DMS153 treated with DMSO at 0.1 percent for 48 hours (cell line): ENCODE measurements at regions not wholly inside any gene's neighbourhood (a gene's known extent, or its start where the extent isn't known, plus 50 kb on each side); places are given as distances from the start of the nearest gene placed in this dataset.
"Not testable (repeated sequence)": the region's sequence is repeated elsewhere in the genome, so short reads cannot be mapped to it uniquely, and the experiment has no call there.

Experiments used
- DNase-seq: peaks from one replicate; lab custom pipeline; 2025; ENCODE audit not compliant: unreplicated experiment; lab: John Stamatoyannopoulos, UW

DNA sequence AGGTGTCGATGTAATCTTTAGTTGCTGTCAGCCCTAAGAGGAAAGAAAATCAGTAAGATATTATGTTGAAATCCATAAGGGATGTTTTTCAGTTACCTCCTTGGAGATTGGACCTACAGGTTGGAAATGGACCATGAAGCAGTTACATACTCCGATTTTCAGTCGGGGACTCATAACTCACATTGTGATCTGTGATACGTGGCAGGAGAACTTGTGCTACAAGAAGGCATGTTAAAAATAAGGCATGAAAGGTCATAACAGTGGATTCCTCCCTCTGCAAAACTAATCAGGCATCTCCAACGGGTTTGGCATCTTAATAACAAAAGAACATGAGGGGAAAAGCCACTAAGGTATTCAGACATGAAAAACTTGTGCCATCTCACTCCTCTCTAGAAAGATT, 111.2 kb upstream of the CACHD1 start:
- DNase-seq = no peak

GRCh38 chr1:64361974-64362373, 108.0 kb upstream of the CACHD1 start:
- DNase-seq = no peak

GRCh38 chr1:64363111-64363510, 106.8 kb upstream of the CACHD1 start:
- DNase-seq = no peak

DNA sequence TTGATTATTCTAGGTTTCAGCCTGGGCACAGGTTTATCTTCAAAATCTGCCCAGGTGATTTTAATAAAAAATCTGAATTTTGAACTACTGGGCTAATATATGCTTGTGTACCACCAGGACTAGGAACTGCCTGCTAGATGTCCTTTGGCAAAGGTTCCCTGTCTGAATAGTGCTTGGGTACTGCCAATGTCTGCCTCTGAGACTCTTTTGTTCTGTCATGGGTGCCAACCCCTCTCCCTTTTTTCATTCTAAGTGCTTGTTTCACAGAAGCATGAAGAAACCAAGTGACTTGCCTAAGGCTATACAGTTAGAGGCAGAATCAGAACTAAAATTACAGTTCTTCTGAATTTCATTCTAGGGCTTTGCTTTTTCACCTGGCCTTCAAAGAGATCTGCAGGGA, 106.3 kb upstream of the CACHD1 start:
- no peak for DNase-seq

GRCh38 chr1:64366821-64367220, 103.1 kb upstream of the CACHD1 start:
- DNase-seq = no peak

DNA sequence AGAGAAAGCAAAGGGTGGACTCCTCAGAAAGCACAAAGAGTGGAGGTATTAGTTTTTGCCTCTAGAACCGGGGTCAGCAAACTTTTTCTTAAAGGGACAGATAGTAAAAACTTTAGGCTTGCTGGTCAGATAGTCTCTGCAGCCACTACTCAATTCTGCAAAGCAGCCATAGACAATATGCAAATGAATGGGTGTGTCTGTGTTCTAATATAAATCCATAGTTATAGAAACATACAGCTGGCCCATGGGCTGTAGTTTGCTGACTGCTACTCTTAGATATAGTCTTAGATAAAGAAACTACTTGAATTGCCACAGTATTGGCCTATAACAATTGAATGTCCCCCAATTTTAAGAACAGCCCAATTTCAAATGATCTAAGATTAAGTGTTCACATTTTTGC, 101.6 kb upstream of the CACHD1 start:
- no peak for DNase-seq

GRCh38 chr1:64378826-64379225, 91.1 kb upstream of the CACHD1 start:
- no peak for DNase-seq

- DNase-seq = no peak
Observed at GRCh38 chr1:64387389-64388285, 82.3 kb upstream of the CACHD1 start.

DNA sequence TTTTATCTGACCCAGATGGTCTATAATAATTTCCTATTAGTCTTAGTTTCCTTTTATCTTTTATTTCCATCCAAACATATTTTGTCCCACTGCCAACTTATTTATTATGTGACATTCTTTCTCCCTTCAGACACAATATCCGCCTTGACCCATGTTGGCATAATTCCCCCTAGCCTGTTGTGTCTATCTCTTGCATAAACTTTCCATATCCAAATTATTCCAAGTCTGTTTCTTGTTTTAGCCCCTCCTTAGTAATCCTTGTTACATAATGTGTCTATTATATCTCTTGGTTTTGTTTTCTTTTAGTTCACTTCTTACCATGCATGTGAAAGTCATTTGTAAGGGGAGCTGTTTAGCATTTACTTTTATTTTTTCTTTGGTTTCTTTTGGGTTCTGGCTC, 81.6 kb upstream of the CACHD1 start:
- no peak for DNase-seq

GRCh38 chr1:64392109-64392508, 77.8 kb upstream of the CACHD1 start:
- no peak for DNase-seq

- DNase-seq = no peak
Observed at GRCh38 chr1:64393790-64394189, 76.1 kb upstream of the CACHD1 start.

DNA sequence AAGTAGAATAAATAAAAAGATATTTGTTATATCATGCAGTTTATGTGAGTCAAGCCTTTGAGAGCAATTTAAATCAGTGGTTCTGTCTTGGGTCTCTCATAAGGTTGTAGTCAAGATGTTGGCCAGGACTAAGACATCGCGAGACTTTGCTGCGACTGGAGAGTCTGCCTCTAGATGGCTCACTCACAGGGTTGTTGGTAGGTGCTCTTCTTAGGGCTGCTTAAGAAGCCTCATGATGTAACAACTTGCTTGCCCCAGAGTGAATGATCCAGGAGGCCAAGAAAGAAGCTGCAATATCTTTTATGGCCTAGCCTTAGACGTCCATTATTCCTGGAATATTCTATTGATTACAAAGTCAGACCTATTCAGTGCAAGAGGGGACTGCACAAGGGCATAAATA, 73.1 kb upstream of the CACHD1 start:
- no peak for DNase-seq

- no peak for DNase-seq
Observed at GRCh38 chr1:64397541-64397940, 72.4 kb upstream of the CACHD1 start.

GRCh38 chr1:64398936-64399335, 71.0 kb upstream of the CACHD1 start:
- DNase-seq = no peak

GRCh38 chr1:64401285-64401684, 68.6 kb upstream of the CACHD1 start:
- DNase-seq = no peak

- DNase-seq = no peak
Observed at GRCh38 chr1:64403331-64403730, 66.6 kb upstream of the CACHD1 start.

GRCh38 chr1:64404202-64404601, 65.7 kb upstream of the CACHD1 start:
- DNase-seq = no peak

DNA sequence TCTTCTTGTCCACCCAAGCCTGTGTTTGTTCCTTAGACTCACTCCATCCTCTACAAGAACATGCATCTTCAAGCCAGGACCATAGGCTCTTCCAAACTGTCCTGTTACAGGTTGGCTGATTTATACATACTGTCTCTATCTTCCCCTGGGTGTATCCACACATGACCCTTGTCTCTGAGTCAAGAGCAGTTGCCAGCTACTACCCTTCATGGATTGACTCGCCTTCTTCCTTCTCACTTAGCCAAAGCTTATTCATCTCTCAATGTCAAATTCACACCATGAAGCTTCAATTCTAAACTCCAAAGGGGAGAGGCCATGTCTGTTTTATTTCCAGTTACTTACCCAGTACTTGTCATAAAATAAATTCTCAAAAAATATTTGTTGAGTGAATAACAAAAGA, 64.1 kb upstream of the CACHD1 start:
- no peak for DNase-seq

DNA sequence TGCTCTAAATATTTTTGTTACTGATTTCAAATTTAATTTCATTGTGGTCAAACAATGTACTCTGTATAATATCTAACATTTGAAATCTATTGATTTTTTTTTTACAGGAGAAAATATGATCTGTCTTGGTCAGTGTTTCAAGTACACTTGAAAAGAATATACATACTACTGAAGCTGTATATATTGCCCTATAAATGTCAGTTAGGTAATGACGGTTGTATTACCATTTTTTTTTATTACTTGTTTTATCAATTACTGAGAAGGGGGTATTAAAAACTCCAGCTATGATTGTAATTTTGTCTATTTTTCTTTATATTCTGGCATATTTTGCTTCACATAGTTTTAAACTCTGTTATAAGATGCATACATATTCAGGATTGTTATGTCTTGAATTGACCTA, 59.7 kb upstream of the CACHD1 start:
- DNase-seq = no peak

DNA sequence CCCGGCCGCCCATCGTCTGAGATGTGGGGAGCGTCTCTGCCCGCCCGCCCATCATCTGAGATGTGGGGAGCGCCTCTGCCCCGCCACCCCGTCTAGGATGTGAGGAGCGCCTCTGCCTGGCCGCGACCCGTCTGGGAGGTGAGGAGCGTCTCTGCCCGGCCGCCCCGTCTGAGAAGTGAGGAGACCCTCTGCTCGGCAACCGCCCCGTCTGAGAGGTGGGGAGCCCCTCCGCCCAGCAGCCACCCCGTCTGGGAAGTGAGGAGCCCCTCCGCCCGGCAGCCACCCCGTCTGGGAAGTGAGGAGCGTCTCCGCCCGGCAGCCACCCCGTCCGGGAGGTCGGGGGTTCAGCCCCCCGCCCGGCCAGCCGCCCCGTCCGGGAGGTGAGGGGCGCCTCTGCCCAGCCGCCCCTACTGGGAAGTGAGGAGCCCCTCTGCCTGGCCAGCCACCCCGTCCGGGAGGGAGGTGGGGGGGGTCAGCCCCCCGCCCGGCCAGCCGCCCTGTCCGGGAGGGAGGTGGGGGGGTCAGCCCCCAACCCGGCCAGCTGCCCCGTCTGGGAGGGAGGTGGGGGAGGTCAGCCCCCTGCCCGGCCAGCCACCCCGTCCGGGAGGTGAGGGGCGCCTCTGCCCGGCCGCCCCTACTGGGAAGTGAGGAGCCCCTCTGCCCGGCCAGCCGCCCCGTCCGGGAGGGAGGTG, 54.9 kb upstream of the CACHD1 start:
- not testable (repeated sequence) for DNase-seq

- no peak for DNase-seq
Observed at GRCh38 chr1:64417803-64418202, 52.1 kb upstream of the CACHD1 start.
